ENCODE measurements at regions not wholly inside any gene's neighbourhood (a gene's known extent, or its start where the extent isn't known, plus 50 kb on each side); places are given as distances from the start of the nearest gene placed in this dataset.

DNA sequence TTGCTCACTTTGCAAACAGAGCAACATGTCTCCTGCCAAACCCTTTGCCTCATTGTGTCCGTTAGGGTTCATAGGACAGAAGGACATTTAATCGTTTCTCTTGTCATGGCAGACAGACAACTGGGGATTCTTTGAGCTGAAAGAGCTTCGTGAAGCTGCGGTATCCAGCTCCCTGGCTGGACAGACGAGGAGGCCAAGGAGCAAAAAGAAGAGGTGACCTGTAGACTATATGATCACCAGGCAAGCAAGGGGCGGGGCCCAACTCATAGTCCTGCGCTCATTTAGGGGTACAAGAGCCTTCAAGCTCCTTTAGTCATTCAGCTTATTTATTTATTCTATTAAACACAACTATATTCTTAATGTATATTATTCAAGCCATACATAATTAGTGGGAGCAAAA lies 66.8 kb upstream of the VRK1 start:
- DNase-seq, result no peak

DNA sequence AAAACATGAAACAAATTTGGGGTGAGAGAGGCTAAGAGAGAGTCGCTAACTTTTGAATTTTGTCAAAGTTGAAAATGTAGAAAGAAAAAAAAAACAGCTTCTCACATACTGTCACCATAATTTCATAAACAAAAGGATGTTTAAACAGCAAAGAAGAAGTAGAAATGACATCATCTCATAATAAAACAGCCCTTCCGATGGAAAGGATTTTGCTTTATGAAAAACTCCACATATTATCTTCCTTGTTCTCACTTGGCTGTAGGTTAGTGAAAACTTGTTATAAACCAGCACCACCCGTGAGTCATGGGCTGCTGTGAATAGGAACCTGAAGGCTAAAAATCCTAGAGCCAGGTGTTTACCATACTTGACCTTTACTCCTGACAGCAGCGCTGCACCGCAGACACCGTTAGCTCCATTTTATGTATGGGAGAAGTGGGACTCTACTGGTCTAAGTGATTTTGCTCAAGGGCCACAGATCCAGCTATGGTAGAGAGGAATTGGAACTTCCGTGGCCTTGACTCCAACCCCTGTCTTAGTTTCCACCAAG lies 63.0 kb upstream of the VRK1 start:
- DNase-seq, result no peak

DNA sequence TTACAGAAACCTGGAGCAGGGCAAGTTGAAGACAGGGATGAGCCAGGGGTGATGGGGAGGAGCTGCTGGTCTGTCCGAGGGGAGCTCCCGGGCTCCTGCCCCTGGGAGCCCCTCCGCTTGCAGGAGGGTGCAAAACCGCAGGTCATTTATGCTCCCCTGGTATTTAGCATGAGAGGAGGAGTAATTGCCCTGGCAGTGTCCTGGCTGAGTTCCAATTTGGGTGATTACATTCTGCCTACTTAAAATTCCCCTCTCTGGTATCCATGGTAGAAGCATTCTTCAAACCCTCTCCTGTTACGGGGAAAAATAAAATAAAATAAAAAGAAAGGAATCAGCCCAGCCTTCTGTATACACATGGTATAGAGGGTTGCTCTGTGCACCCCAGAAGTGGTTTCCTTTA lies 61.7 kb upstream of the VRK1 start:
- no peak for DNase-seq

DNA sequence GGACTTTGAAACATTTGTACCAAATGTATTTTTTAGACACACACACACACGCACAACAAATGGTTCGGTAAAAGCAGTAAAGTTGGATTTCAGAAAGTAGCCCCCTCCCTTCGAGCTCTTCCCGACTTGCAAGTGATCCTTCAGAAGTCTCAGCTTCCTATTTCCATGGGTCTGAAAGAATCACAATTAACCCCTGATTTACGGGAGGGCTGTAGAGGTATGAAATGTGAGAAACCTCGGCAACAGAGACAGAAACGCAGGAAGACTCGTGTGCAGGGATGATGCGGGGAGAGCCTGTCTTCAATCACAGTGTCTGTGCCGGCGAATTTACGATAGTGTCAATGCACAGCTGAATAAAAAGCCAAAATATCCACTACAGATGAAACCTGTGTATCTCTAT lies 60.7 kb upstream of the VRK1 start:
- no peak for DNase-seq

DNA sequence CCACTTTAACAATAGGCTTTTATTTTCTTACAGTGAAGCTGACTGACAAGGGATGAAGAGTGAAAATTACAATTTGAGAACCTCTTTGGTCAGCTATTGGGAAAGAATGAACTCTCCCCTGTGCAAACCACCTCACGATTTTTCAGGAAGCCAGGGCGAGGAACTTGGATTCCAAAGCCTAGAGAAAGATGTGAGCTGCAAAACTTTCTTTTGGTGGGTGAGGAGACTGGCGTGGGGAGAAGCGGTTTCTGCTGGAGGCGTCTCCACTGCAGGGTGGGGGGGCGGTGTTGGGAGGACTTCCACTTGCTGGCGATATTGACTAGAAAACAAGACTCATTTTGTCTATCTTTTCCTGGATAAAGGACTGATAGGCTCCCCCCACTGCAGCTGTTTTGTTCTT lies 59.3 kb upstream of the VRK1 start:
- no peak for DNase-seq

DNA sequence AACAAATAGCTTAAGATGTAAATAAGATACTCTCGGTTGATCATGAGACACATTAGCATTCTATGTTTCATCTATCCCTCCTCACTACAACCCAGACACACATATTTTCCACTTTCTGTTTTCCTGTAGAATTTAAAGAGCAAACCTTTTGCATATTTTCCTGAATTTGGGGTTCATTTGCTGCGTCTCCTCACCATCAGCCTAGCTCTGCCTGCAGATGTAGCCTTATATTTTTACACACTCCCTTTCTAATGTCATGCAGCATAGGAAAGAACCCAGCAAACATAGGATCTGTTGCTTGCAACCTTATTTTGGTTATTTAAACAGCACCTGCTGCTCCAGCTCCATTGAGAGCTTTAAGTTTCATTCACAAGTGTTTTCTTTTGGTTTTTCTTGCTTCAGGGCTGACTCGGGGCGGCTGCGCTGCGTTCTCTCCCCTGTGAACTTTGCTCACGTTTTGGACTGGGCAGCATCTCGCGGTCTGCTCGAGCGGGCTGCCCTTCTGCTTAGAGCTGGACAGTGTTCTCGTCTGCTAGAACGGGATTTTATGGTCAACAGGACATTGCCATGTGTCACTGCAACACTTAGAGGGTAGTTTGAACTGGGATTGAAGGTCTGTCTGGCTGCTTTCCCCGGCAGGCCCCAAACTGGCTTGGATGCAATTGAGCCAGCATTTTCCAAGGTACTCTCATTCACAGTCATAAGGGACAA lies 57.8 kb upstream of the VRK1 start:
- DNase-seq, result no peak

DNA sequence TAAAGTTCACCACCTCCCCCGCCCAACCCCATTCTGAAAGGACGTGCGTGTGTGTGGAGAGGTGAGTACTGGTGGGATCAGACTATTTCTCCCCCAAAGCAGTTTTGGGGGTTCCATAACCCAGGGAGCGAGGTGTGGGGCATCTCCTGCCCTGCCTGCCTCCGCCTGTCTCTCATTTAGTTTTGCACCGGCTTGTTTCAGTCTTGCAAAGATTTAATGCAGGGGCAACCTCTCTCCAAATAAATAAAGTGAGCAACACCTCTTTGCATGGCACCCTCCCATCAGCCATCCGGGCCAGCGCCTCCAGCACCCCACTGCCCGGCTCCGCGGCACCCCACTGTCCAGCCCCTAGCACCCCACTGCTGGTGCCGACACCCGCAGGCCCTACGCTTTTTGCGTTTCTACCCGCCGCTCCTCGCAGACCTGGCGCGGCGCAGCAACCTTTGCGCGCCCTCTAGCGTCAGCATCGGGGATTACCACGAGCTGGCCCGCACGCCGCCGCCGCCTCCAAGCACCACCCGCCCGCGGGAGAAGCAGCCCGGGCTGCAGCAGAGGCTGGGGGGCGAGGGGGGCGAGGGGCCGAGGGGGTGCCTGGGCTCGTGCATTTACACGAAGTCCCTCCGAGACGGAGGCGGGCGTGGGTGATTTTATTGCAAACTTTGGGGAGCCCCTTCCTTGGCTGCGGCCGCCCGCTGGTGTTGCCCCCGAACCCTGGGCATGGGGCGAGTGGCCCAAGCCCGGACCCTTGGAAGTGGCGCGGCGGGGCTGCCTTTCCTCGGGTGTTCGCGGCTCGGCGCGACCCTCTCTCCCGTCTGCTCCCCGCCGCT lies 55.8 kb upstream of the VRK1 start:
- DNase-seq, result peak; percentile 91

DNA sequence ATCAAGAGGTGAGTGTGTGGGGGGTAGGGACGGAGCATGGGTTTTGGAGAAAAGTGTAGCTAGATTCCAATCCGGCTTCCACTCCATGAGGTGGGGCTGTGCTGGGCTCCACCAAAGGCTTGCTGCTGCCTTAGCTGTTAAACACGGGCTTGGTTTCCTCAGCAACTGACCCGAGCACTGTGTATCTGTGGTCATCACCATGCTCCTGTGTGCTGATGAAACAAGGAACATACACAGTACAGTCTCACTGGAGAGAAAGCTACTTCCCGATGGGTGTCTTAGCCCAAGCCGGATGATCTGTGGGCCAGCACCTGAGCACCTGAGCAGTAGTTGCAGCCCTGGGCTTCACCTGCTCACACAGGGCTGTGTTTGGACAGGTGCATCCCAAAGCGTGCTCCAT lies 52.9 kb upstream of the VRK1 start:
- no peak for DNase-seq

DNA sequence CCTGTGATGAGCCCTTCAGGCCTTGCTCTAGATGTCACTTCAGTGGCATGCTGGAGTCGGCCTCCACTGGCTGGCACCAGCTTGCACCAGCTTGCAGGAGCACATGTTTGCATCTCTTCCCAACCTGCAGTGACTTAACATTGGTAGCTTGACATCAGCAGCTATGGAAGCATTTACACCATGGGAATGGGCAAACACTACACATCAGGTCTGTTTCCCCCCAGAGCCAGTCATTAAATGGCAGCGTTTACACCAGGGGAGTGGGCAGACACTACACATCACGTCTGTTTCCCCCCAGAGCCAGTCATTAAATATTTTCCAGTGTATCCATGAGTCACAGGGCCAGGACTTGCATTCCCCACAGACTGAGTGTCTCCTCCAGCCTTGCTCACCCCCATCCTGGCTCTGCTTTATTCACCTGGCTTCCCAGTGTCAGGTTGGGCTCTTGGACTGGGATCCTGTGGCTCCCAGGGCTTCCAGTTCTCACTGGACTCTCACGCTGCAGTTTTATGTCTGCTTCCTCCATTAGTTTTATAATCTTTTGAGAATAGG lies 51.6 kb upstream of the VRK1 start:
- DNase-seq, result no peak

DNA sequence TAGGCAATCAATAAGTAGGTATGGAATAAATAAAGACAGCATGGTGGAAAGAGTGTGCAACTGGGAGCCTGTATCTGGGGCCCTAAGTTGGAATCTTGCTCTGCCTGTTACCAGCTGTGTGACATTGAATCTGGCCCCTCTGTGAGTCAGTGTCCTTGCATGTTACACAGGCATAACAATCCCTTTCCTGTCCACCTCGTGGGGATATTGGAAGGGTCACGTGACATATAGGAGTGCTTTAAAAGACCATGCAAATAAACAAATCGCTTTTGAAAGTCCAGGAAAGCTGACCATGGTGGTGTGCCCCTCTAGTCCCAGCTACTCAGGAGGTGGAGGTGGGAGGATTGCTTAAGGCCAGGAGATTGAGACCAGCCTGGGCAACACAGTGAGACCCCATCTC lies 51.1 kb upstream of the VRK1 start:
- DNase-seq, result no peak

DNA sequence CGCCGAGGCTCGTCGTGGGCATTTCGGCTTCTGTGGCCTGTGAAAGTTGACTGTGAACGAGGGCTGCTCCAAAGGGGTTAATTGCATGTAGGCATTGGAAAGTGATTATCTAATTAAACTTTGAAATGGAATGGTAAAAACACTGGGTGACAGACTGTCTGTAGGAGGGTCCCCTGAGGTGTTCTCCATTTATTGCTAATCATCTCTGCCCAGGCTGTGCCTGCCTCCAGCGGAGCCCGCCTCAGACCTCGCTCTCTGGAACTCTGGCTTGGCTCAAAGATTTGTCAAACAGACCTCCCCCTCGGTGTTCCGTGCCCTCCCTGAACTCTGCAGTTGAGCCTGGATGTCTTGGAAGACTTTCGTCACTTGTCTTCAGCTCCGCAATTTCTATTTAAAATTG lies 50.2 kb upstream of the VRK1 start:
- DNase-seq, result no peak

Measured in activated effector memory CD4-positive, alpha-beta T cell treated with anti-CD3 and anti-CD28 coated beads, Interleukin-2, amount 50 U/mL, for 16 hours (primary cell).